ENCODE measurements at regions not wholly inside any gene's neighbourhood (a gene's known extent, or its start where the extent isn't known, plus 50 kb on each side); places are given as distances from the start of the nearest gene placed in this dataset.

- peak overlapping the region; percentile 90 for H3K4me3 Mint-ChIP-seq (ENCODE audit: unreplicated experiment)
- peaks cover 3% of the 10 kb centered on the region for H3K9me3 Mint-ChIP-seq (ENCODE audit: unreplicated experiment)
- H3K36me3 Mint-ChIP-seq (ENCODE audit: unreplicated experiment) = no peaks in the 10 kb centered on the region
- peaks cover 6% of the 10 kb centered on the region for H3K27me3 Mint-ChIP-seq (ENCODE audit: unreplicated experiment)
- no peak for TF ChIP-seq CTCF (IDR thresholded peaks at IDR 0.05; ENCODE audit: partially characterized antibody, unreplicated experiment)
- H3K27ac Mint-ChIP-seq (ENCODE audit: unreplicated experiment) = no peak overlapping the region
- no peak for DNase-seq
- no peaks in the 10 kb centered on the region for H3K4me1 Mint-ChIP-seq (ENCODE audit: low read depth, unreplicated experiment)
Observed at GRCh38 chr9:21558079-21558478, 76.0 kb upstream of the IFNE start.

GRCh38 chr9:21558615-21559401, 76.7 kb upstream of the IFNE start:
- H3K27ac Mint-ChIP-seq (ENCODE audit: unreplicated experiment) = no peak overlapping the region
- TF ChIP-seq CTCF (IDR thresholded peaks at IDR 0.05; ENCODE audit: partially characterized antibody, unreplicated experiment) = no peak
- H3K4me1 Mint-ChIP-seq (ENCODE audit: low read depth, unreplicated experiment) = no peaks in the 10 kb centered on the region
- DNase-seq = peak; percentile 13
- no peaks in the 10 kb centered on the region for H3K36me3 Mint-ChIP-seq (ENCODE audit: unreplicated experiment)
- H3K9me3 Mint-ChIP-seq (ENCODE audit: unreplicated experiment) = peaks cover 3% of the 10 kb centered on the region
- H3K4me3 Mint-ChIP-seq (ENCODE audit: unreplicated experiment) = peak overlapping the region; percentile 90
- peaks cover 6% of the 10 kb centered on the region for H3K27me3 Mint-ChIP-seq (ENCODE audit: unreplicated experiment)

GRCh38 chr9:21559402-21560280, 77.5 kb upstream of the IFNE start:
- peak; percentile 51 for DNase-seq
- peaks cover 6% of the 10 kb centered on the region for H3K27me3 Mint-ChIP-seq (ENCODE audit: unreplicated experiment)
- peaks cover 3% of the 10 kb centered on the region for H3K9me3 Mint-ChIP-seq (ENCODE audit: unreplicated experiment)
- TF ChIP-seq CTCF (IDR thresholded peaks at IDR 0.05; ENCODE audit: partially characterized antibody, unreplicated experiment) = no peak
- H3K4me3 Mint-ChIP-seq (ENCODE audit: unreplicated experiment) = peak overlapping the region; percentile 69
- H3K36me3 Mint-ChIP-seq (ENCODE audit: unreplicated experiment) = no peaks in the 10 kb centered on the region
- no peaks in the 10 kb centered on the region for H3K4me1 Mint-ChIP-seq (ENCODE audit: low read depth, unreplicated experiment)
- H3K27ac Mint-ChIP-seq (ENCODE audit: unreplicated experiment) = no peak overlapping the region

GRCh38 chr9:21560281-21560745, 78.2 kb upstream of the IFNE start:
- H3K27ac Mint-ChIP-seq (ENCODE audit: unreplicated experiment) = no peak overlapping the region
- no peak for TF ChIP-seq CTCF (IDR thresholded peaks at IDR 0.05; ENCODE audit: partially characterized antibody, unreplicated experiment)
- peak overlapping the region; percentile 69 for H3K4me3 Mint-ChIP-seq (ENCODE audit: unreplicated experiment)
- no peak for DNase-seq
- H3K9me3 Mint-ChIP-seq (ENCODE audit: unreplicated experiment) = peaks cover 3% of the 10 kb centered on the region
- H3K4me1 Mint-ChIP-seq (ENCODE audit: low read depth, unreplicated experiment) = no peaks in the 10 kb centered on the region
- no peaks in the 10 kb centered on the region for H3K36me3 Mint-ChIP-seq (ENCODE audit: unreplicated experiment)
- H3K27me3 Mint-ChIP-seq (ENCODE audit: unreplicated experiment) = peaks cover 6% of the 10 kb centered on the region
